H1 (cell line): ENCODE measurements at regions not wholly inside any gene's neighbourhood (a gene's known extent, or its start where the extent isn't known, plus 50 kb on each side); places are given as distances from the start of the nearest gene placed in this dataset.

ENCODE experiments used
- BACH1 ChIP-seq: IDR thresholded peaks from 2 replicates; pipeline ENCODE4 v1.6.1; 2012; ENCODE audit warnings: low read length, improper control_type of control experiment
- CHD1 ChIP-seq: IDR thresholded peaks from 2 replicates; pipeline ENCODE4 v1.6.1; 2012; ENCODE audit warnings: low read depth, low read length, improper control_type of control experiment
- GABPA ChIP-seq: IDR thresholded peaks from 2 replicates; pipeline ENCODE4 v1.6.1; 2011; ENCODE audit warnings: mild to moderate bottlenecking, low read length, moderate library complexity, borderline replicate concordance; ENCODE audit not compliant: insufficient read depth
- SP4 ChIP-seq: IDR thresholded peaks from 2 replicates; pipeline ENCODE4 v1.6.1; 2012; ENCODE audit warnings: low read length, inconsistent platforms

DNA sequence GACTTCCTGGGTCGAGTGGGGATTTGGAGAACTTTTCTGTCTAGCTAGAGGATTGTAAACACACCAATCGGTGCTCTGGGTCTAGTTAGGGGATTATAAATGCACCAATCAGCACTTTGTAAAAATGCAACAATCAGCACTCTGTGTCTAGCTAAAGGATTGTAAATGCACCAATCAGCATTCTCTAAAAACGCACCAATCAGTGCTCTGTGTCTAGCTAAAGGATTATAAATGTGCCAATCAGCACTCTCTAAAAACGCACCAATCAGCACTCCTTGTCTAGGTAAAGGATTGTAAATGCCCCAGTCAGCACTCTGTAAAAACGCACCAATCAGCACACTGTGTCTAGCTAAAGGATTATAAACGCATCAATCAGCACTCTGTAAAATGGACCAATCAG is 209.0 kb upstream of the SLC35B3 start (continued):
- TF ChIP-seq CHD1: no peak
- no peak for TF ChIP-seq BACH1
- no peak for TF ChIP-seq SP4
- no peak for TF ChIP-seq GABPA
- TF ChIP-seq, all 59 proteins: peak for 0
